HepG2 (cell line): ENCODE measurements at regions not wholly inside any gene's neighbourhood (a gene's known extent, or its start where the extent isn't known, plus 50 kb on each side); places are given as distances from the start of the nearest gene placed in this dataset.

Experiments used
- ARHGAP35 ChIP-seq: sonication (generic); formaldehyde crosslinking; IDR thresholded peaks from 2 replicates; pipeline ENCODE4 v1.9.0; 2022; ENCODE audit warnings: mild to moderate bottlenecking, inconsistent platforms, moderate library complexity, missing genetic modification reagents, borderline replicate concordance
- BHLHE40 ChIP-seq: IDR thresholded peaks from 2 replicates; pipeline ENCODE4 v1.6.1; 2011; ENCODE audit warnings: low read length, improper control_type of control experiment
- DR1 ChIP-seq: sonication (generic); formaldehyde crosslinking; IDR thresholded peaks from 2 replicates; pipeline ENCODE4 v1.8.0; 2021; ENCODE audit warnings: mild to moderate bottlenecking, missing genetic modification reagents, inconsistent platforms
- E2F2 ChIP-seq: sonication (generic); formaldehyde crosslinking; IDR thresholded peaks from 2 replicates; pipeline ENCODE4 v1.4.0; 2020; ENCODE audit warnings: missing genetic modification reagents, borderline replicate concordance
- EP300 ChIP-seq, 3 experiments: sonication (generic) in 1 of 3; formaldehyde crosslinking in 1 of 3; IDR thresholded peaks; 2 replicates each; pipeline versions ENCODE4 v1.5.1 to v1.6.1; 2011 to 2020; ENCODE audit warnings: low read depth in 2 of 3, low read length in 2 of 3, borderline replicate concordance in 1 of 3, improper control_type of control experiment in 1 of 3, mild to moderate bottlenecking in 1 of 3, missing genetic modification reagents in 1 of 3, moderate library complexity in 1 of 3
- ESRRA ChIP-seq: sonication (generic); formaldehyde crosslinking; IDR thresholded peaks from 2 replicates; pipeline ENCODE4 v1.5.1; 2020; ENCODE audit warnings: mild to moderate bottlenecking, low read depth, missing genetic modification reagents
- HES4 ChIP-seq: sonication (generic); formaldehyde crosslinking; IDR thresholded peaks from 2 replicates; pipeline ENCODE4 v1.9.0; 2021; ENCODE audit warnings: mild to moderate bottlenecking, missing genetic modification reagents, borderline replicate concordance
- HOXA3 ChIP-seq: sonication (generic); formaldehyde crosslinking; IDR thresholded peaks from 2 replicates; pipeline ENCODE4 v1.5.0; 2020; ENCODE audit warnings: missing genetic modification reagents
- ISL2 ChIP-seq: sonication (generic); formaldehyde crosslinking; IDR thresholded peaks from 2 replicates; pipeline ENCODE4 v1.5.0; 2020; ENCODE audit warnings: missing genetic modification reagents
- KMT2A ChIP-seq: sonication (generic); formaldehyde crosslinking; IDR thresholded peaks from 2 replicates; pipeline ENCODE4 v1.4.0; 2020; ENCODE audit warnings: missing genetic modification reagents
- MAFG ChIP-seq: sonication (generic); formaldehyde crosslinking; IDR thresholded peaks from 2 replicates; pipeline ENCODE4 v1.5.1; 2020; ENCODE audit warnings: mild to moderate bottlenecking, missing genetic modification reagents
- MIER3 ChIP-seq: IDR thresholded peaks from 2 replicates; pipeline ENCODE4 v1.6.1; 2016; ENCODE audit warnings: missing compliant biosample characterization, borderline replicate concordance
- NFE2 ChIP-seq: sonication (generic); formaldehyde crosslinking; IDR thresholded peaks from 2 replicates; pipeline ENCODE4 v1.4.0; 2020; ENCODE audit warnings: missing genetic modification reagents
- NFRKB ChIP-seq: fragments of 450-650 bp; IDR thresholded peaks from 2 replicates; pipeline ENCODE4 v1.6.1; 2017
- NR2C2 ChIP-seq: sonication (generic); formaldehyde crosslinking; IDR thresholded peaks from 2 replicates; pipeline ENCODE4 v1.4.0; 2020; ENCODE audit warnings: missing genetic modification reagents, mild to moderate bottlenecking, moderate library complexity, borderline replicate concordance
- NR2F2 ChIP-seq: IDR thresholded peaks from 2 replicates; pipeline ENCODE4 v1.6.1; 2012; ENCODE audit warnings: low read depth, inconsistent platforms, borderline replicate concordance
- RFXAP ChIP-seq: sonication (generic); formaldehyde crosslinking; IDR thresholded peaks from 2 replicates; pipeline ENCODE4 v1.4.0; 2020; ENCODE audit warnings: missing genetic modification reagents, borderline replicate concordance
- SALL1 ChIP-seq: sonication (generic); formaldehyde crosslinking; IDR thresholded peaks from 2 replicates; pipeline ENCODE4 v1.8.0; 2022; ENCODE audit warnings: mild to moderate bottlenecking, missing genetic modification reagents
- TBL1XR1 ChIP-seq: fragments of 150-350 bp; IDR thresholded peaks from 2 replicates; pipeline ENCODE4 v1.6.1; 2014; ENCODE audit warnings: borderline replicate concordance, low read length; ENCODE audit not compliant: partially characterized antibody
- ZBTB34 ChIP-seq: sonication (generic); formaldehyde crosslinking; IDR thresholded peaks from 2 replicates; pipeline ENCODE4 v1.8.0; 2022; ENCODE audit warnings: mild to moderate bottlenecking, missing genetic modification reagents
- ZFAT ChIP-seq: sonication (generic); formaldehyde crosslinking; conservative IDR thresholded peaks from 2 replicates; pipeline ENCODE4 v1.8.1; 2023; ENCODE audit warnings: missing genetic modification reagents, inconsistent platforms
- ZFP62 ChIP-seq: sonication (generic); formaldehyde crosslinking; IDR thresholded peaks from 2 replicates; pipeline ENCODE4 v1.4.0; 2020; ENCODE audit warnings: missing genetic modification reagents
- ZFX ChIP-seq: sonication (generic); formaldehyde crosslinking; IDR thresholded peaks from 2 replicates; pipeline ENCODE4 v1.4.0; 2020; ENCODE audit warnings: mild to moderate bottlenecking, low read depth, missing genetic modification reagents, moderate library complexity
- ZNF83 ChIP-seq: sonication (generic); formaldehyde crosslinking; IDR thresholded peaks from 2 replicates; pipeline ENCODE4 v1.4.0; 2020; ENCODE audit warnings: missing genetic modification reagents, mild to moderate bottlenecking, borderline replicate concordance
- ZSCAN29 ChIP-seq: sonication (generic); formaldehyde crosslinking; conservative IDR thresholded peaks from 2 replicates; pipeline ENCODE4 v1.4.0; 2020; ENCODE audit warnings: mild to moderate bottlenecking, missing genetic modification reagents
- TF ChIP-seq, protein P1 (sequence below): sonication (generic); formaldehyde crosslinking; IDR thresholded peaks from 2 replicates; pipeline ENCODE4 v1.4.0; 2020; ENCODE audit warnings: missing genetic modification reagents, borderline replicate concordance

DNA sequence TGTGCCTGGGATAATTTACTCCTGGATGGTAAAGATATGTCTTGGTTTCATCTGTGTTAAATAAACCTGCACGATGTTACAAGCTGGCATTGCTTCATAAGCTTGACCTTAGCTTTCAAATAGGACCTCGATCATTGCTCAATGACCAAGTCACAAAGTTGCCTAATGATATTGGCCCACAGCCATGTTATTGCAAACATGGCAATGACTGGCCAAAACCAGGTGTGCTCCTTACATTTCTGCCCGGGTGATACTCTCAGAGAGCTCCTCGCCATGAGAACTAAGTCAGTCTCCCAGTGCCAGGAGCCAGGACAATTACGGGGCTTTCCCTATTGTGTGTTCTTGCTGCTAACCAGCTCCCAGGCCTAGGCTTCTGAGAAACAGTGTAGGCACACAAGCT, 72.5 kb upstream of the CYP1B1 start (continued):
- TF ChIP-seq ZBTB34 (CRISPR knock-in tag) (peak; percentile 70; the same call in 1 of the 2 replicates), TBL1XR1 (peak; percentile 66), ZNF83 (no peak), BHLHE40 (no peak), KMT2A (CRISPR knock-in tag) (no peak), ZFP62 (no peak), NFRKB (no peak), DR1 (CRISPR knock-in tag) (no peak), ZFX (no peak), ZFAT (no peak), HES4 (no peak), ESRRA (CRISPR knock-in tag) (peak; percentile 83), NR2F2 (peak; percentile 83), NFE2 (CRISPR knock-in tag) (peak; percentile 57; the same call in 1 of the 2 replicates), ZSCAN29 (no peak), ARHGAP35 (CRISPR knock-in tag) (no peak), MAFG (no peak), EP300 (IDR thresholded peaks at IDR 0.05; ENCODE audit: low read depth in 2 of 2, low read length in 2 of 2) (peak; percentile 71 to 75; a peak in 1 of 4 replicates), EP300 (CRISPR knock-in tag; IDR thresholded peaks at IDR 0.05; ENCODE audit: borderline replicate concordance) (no peak; the same call in 1 of the 2 replicates), RFXAP (CRISPR knock-in tag) (no peak), E2F2 (CRISPR knock-in tag) (no peak), HOXA3 (CRISPR knock-in tag) (0 out of 2 replicates have a peak, but pooled peaks have one; percentile 12), MIER3 (CRISPR knock-in tag) (peak; percentile 79; the same call in 1 of the 2 replicates), ISL2 (CRISPR knock-in tag) (0 out of 2 replicates have a peak, but pooled peaks have one; percentile 26), SALL1 (CRISPR knock-in tag) (peak; percentile 52; the same call in 1 of the 2 replicates), NR2C2 (CRISPR knock-in tag) (peak; percentile 87)
- TF ChIP-seq, protein P1, sequence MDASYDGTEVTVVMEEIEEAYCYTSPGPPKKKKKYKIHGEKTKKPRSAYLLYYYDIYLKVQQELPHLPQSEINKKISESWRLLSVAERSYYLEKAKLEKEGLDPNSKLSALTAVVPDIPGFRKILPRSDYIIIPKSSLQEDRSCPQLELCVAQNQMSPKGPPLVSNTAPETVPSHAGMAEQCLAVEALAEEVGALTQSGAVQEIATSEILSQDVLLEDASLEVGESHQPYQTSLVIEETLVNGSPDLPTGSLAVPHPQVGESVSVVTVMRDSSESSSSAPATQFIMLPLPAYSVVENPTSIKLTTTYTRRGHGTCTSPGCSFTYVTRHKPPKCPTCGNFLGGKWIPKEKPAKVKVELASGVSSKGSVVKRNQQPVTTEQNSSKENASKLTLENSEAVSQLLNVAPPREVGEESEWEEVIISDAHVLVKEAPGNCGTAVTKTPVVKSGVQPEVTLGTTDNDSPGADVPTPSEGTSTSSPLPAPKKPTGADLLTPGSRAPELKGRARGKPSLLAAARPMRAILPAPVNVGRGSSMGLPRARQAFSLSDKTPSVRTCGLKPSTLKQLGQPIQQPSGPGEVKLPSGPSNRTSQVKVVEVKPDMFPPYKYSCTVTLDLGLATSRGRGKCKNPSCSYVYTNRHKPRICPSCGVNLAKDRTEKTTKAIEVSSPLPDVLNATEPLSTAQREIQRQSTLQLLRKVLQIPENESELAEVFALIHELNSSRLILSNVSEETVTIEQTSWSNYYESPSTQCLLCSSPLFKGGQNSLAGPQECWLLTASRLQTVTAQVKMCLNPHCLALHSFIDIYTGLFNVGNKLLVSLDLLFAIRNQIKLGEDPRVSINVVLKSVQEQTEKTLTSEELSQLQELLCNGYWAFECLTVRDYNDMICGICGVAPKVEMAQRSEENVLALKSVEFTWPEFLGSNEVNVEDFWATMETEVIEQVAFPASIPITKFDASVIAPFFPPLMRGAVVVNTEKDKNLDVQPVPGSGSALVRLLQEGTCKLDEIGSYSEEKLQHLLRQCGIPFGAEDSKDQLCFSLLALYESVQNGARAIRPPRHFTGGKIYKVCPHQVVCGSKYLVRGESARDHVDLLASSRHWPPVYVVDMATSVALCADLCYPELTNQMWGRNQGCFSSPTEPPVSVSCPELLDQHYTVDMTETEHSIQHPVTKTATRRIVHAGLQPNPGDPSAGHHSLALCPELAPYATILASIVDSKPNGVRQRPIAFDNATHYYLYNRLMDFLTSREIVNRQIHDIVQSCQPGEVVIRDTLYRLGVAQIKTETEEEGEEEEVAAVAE (CRISPR knock-in tag) = peak; percentile 72; the same call in 1 of the 2 replicates
